Epithelial cell of proximal tubule (primary cell): ENCODE measurements at regions not wholly inside any gene's neighbourhood (a gene's known extent, or its start where the extent isn't known, plus 50 kb on each side); places are given as distances from the start of the nearest gene placed in this dataset.
"Not testable (repeated sequence)": the region's sequence is repeated elsewhere in the genome, so short reads cannot be mapped to it uniquely, and the experiment has no call there.

Experiments
- DNase-seq: peaks from one replicate; pipeline ENCODE4 v3.0.0-alpha.2; 2011; ENCODE audit warnings: low read depth
- H3K4me3 ChIP-seq: 2 replicates; pipeline ENCODE4 v1.5.1; 2011; ENCODE audit warnings: low read depth, mild to moderate bottlenecking, low read length
- CTCF ChIP-seq: conservative IDR thresholded peaks from 2 replicates; pipeline ENCODE4 v1.5.1; 2012; ENCODE audit warnings: low read depth, mild to moderate bottlenecking, low read length

GRCh38 chr15:95687061-95687460 is 643.4 kb upstream of the NR2F2 start:
- TF ChIP-seq CTCF: no peak
- DNase-seq: no peak
- no peak overlapping the region for H3K4me3 ChIP-seq

GRCh38 chr15:95687686-95688085 is 642.8 kb upstream of the NR2F2 start:
- DNase-seq: no peak
- TF ChIP-seq CTCF: no peak
- no peak overlapping the region for H3K4me3 ChIP-seq

GRCh38 chr15:95690631-95691340 is 639.7 kb upstream of the NR2F2 start:
- DNase-seq: no peak
- no peak for TF ChIP-seq CTCF
- no peak overlapping the region for H3K4me3 ChIP-seq

- DNase-seq: no peak
- no peak for TF ChIP-seq CTCF
- H3K4me3 ChIP-seq: no peak overlapping the region
Measured at GRCh38 chr15:95693917-95694316, 636.6 kb upstream of the NR2F2 start.

- DNase-seq: no peak
- H3K4me3 ChIP-seq: no peak overlapping the region
- no peak for TF ChIP-seq CTCF
Measured at GRCh38 chr15:95698230-95698629, 632.3 kb upstream of the NR2F2 start.

GRCh38 chr15:95698951-95699350 is 631.5 kb upstream of the NR2F2 start:
- no peak overlapping the region for H3K4me3 ChIP-seq
- no peak for DNase-seq
- no peak for TF ChIP-seq CTCF

- no peak for DNase-seq
- no peak overlapping the region for H3K4me3 ChIP-seq
- no peak for TF ChIP-seq CTCF
Measured at GRCh38 chr15:95699578-95699977, 630.9 kb upstream of the NR2F2 start.

GRCh38 chr15:95700692-95701091 is 629.8 kb upstream of the NR2F2 start:
- H3K4me3 ChIP-seq, DNase-seq: not testable (repeated sequence)
